Keratinocyte (primary cell): ENCODE measurements at regions not wholly inside any gene's neighbourhood (a gene's known extent, or its start where the extent isn't known, plus 50 kb on each side); places are given as distances from the start of the nearest gene placed in this dataset.

Experiments
- DNase-seq: peaks from one replicate; pipeline ENCODE4 v3.0.0-alpha.2; 2011; ENCODE audit warnings: low read depth, missing footprints, low spot score
- FAIRE-seq: peaks from 2 replicates; lab custom pipeline; 2011; peaks lifted over from hg19 to GRCh38; lab: Jason Lieb, UNC
- H2AFZ ChIP-seq: 2 replicates; pipeline ENCODE4 v1.6.0; 2012; ENCODE audit warnings: low read length, control low read depth, inconsistent platforms; ENCODE audit not compliant: control insufficient read depth
- H3K27ac ChIP-seq: 2 replicates; pipeline ENCODE4 v1.5.1; 2011; ENCODE audit warnings: low read length; ENCODE audit not compliant: control insufficient read depth, insufficient read depth
- H3K27me3 ChIP-seq: 3 replicates; pipeline ENCODE4 v1.6.0; 2011; ENCODE audit warnings: low read length; ENCODE audit not compliant: control insufficient read depth, insufficient read depth; ENCODE audit errors: extremely low read depth
- H3K36me3 ChIP-seq, 2 experiments: 2 replicates in 1 of 2; 3 replicates in 1 of 2; pipeline ENCODE4 v1.5.1; 2011; ENCODE audit warnings: low read length in 2 of 2, mild to moderate bottlenecking in 1 of 2; ENCODE audit not compliant: control insufficient read depth in 2 of 2, insufficient read depth in 2 of 2; ENCODE audit errors: extremely low read depth in 1 of 2
- H3K4me1 ChIP-seq: 3 replicates; pipeline ENCODE4 v1.5.1; 2011; ENCODE audit warnings: low read length; ENCODE audit not compliant: control insufficient read depth, insufficient read depth; ENCODE audit errors: extremely low read depth
- H3K4me2 ChIP-seq: 3 replicates; pipeline ENCODE4 v1.6.0; 2011; ENCODE audit warnings: low read depth, low read length; ENCODE audit not compliant: control insufficient read depth, insufficient read depth; ENCODE audit errors: extremely low read depth
- H3K4me3 ChIP-seq, 3 experiments: fragments of 200-600 bp in 1 of 3; sonication (generic) in 1 of 3; 2 replicates in 2 of 3; 3 replicates in 1 of 3; pipeline ENCODE4 v1.5.1; 2011 to 2016; ENCODE audit warnings: low read length in 3 of 3, mild to moderate bottlenecking in 3 of 3, control low read depth in 2 of 3, inconsistent platforms in 1 of 3, low read depth in 1 of 3, mixed read lengths in 1 of 3, mixed run types in 1 of 3, moderate library complexity in 1 of 3; ENCODE audit not compliant: control insufficient read depth in 2 of 3, insufficient read depth in 2 of 3; ENCODE audit errors: extremely low read depth in 1 of 3
- H3K79me2 ChIP-seq: 2 replicates; pipeline ENCODE4 v1.6.0; 2012; ENCODE audit warnings: low read length; ENCODE audit not compliant: control insufficient read depth, insufficient read depth
- H3K9ac ChIP-seq: 3 replicates; pipeline ENCODE4 v1.6.0; 2011; ENCODE audit warnings: low read length; ENCODE audit not compliant: control insufficient read depth, insufficient read depth; ENCODE audit errors: extremely low read depth
- H3K9me1 ChIP-seq: 3 replicates; pipeline ENCODE4 v1.6.0; 2011; ENCODE audit warnings: low read length; ENCODE audit not compliant: control insufficient read depth, insufficient read depth; ENCODE audit errors: extremely low read depth
- H3K9me3 ChIP-seq: 2 replicates; pipeline ENCODE4 v1.5.1; 2012; ENCODE audit warnings: low read depth, low read length; ENCODE audit not compliant: control insufficient read depth
- H4K20me1 ChIP-seq: 3 replicates; pipeline ENCODE4 v1.6.0; 2011; ENCODE audit warnings: low read length; ENCODE audit not compliant: control insufficient read depth, insufficient read depth; ENCODE audit errors: extremely low read depth
- CTCF ChIP-seq, 3 experiments: IDR thresholded peaks in 1 of 3; conservative IDR thresholded peaks in 1 of 3; optimal IDR thresholded peaks in 1 of 3; 2 replicates in 2 of 3; 3 replicates in 1 of 3; pipeline versions ENCODE3 to v1.5.1; 2011; ENCODE audit warnings: low read length in 3 of 3, mild to moderate bottlenecking in 3 of 3, moderate library complexity in 2 of 3, control low read depth in 1 of 3, inconsistent platforms in 1 of 3; ENCODE audit not compliant: insufficient read depth in 2 of 3; ENCODE audit errors: extremely low read depth in 1 of 3
- EZH2 ChIP-seq: IDR thresholded peaks from one replicate; pipeline ENCODE4 v1.6.1; 2012; ENCODE audit warnings: inconsistent platforms, mild to moderate bottlenecking, low read length, moderate library complexity
- dilution Hi-C: fragments of 300-500 bp; cut with MboI; formaldehyde crosslinking; loops from one replicate; pipeline ENCODE4 v1.7.0; 2020; ENCODE audit warnings: low sequenced_read_pairs; ENCODE audit not compliant: extremely low pct_ligation_motif_present

GRCh38 chr3:115218859-115219258 is 71.8 kb upstream of the ZBTB20 start:
- no peak overlapping the region for H3K9ac ChIP-seq
- no peak overlapping the region for H3K4me3 ChIP-seq
- H3K27ac ChIP-seq = no peak overlapping the region
- no peaks in the 10 kb centered on the region for H3K36me3 ChIP-seq
- FAIRE-seq = no peak
- H3K4me2 ChIP-seq = no peak overlapping the region
- H2AFZ ChIP-seq = no peak overlapping the region
- no peaks in the 10 kb centered on the region for H3K9me1 ChIP-seq
- DNase-seq = no peak
- no peak for TF ChIP-seq EZH2
- no peak for TF ChIP-seq CTCF (optimal IDR thresholded peaks at IDR 0.05 in 1 of 3, IDR thresholded peaks at IDR 0.05 in 1 of 3, conservative IDR thresholded peaks at IDR 0.05 in 1 of 3; ENCODE audit: extremely low read depth in 1 of 3, insufficient read depth in 2 of 3, low read length in 3 of 3)
- H3K4me1 ChIP-seq = peaks cover 4% of the 10 kb centered on the region
- dilution Hi-C loops = no loop called here
- peaks cover 4% of the 10 kb centered on the region for H3K27me3 ChIP-seq
- no peaks in the 10 kb centered on the region for H3K79me2 ChIP-seq
- no peaks in the 10 kb centered on the region for H4K20me1 ChIP-seq
- H3K9me3 ChIP-seq = no peaks in the 10 kb centered on the region

- Histone ChIP-seq H3K4me1 (no peaks in the 10 kb centered on the region), H3K4me2 (no peak overlapping the region), H3K9ac (no peak overlapping the region), H3K27ac (no peak overlapping the region), H3K4me3 (no peak overlapping the region), H4K20me1 (no peaks in the 10 kb centered on the region), H3K9me1 (no peaks in the 10 kb centered on the region), H3K36me3 (no peaks in the 10 kb centered on the region), H2AFZ (no peak overlapping the region), H3K79me2 (no peaks in the 10 kb centered on the region), H3K27me3 (peaks cover 4% of the 10 kb centered on the region), H3K9me3 (no peaks in the 10 kb centered on the region)
- DNase-seq = no peak
- dilution Hi-C loops = no loop called here
- no peak for TF ChIP-seq CTCF (optimal IDR thresholded peaks at IDR 0.05 in 1 of 3, IDR thresholded peaks at IDR 0.05 in 1 of 3, conservative IDR thresholded peaks at IDR 0.05 in 1 of 3; ENCODE audit: extremely low read depth in 1 of 3, insufficient read depth in 2 of 3, low read length in 3 of 3)
- TF ChIP-seq EZH2 = no peak
- FAIRE-seq = no peak
Observed at GRCh38 chr3:115224687-115225086, 77.6 kb upstream of the ZBTB20 start.
